ENCODE measurements at regions not wholly inside any gene's neighbourhood (a gene's known extent, or its start where the extent isn't known, plus 50 kb on each side); places are given as distances from the start of the nearest gene placed in this dataset.
"Not testable (repeated sequence)": the region's sequence is repeated elsewhere in the genome, so short reads cannot be mapped to it uniquely, and the experiment has no call there.

DNA sequence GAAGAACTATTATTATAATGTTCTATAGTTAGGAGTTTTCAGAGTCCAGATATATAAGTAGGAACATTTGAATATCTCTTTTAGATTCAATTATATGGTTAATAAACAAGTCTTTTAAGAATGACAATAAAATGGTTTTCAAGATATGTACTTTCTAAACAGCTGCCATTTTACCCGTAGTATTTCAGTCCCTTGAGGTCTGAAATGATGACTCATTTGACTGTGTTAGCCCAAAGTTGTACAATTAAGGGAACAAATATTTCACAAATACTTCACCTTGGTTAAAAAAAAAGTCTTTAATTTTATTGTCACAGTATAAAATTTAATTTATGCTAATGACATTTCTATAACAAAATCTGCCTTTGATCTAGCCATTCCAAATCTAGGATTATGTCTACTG lies 91.6 kb upstream of the TANK start:
- H3K27ac ChIP-seq = no peak overlapping the region
- no peak overlapping the region for H3K4me3 ChIP-seq
- DNase-seq (ENCODE audit: low spot score) = no peak
- TF ChIP-seq, protein P1, sequence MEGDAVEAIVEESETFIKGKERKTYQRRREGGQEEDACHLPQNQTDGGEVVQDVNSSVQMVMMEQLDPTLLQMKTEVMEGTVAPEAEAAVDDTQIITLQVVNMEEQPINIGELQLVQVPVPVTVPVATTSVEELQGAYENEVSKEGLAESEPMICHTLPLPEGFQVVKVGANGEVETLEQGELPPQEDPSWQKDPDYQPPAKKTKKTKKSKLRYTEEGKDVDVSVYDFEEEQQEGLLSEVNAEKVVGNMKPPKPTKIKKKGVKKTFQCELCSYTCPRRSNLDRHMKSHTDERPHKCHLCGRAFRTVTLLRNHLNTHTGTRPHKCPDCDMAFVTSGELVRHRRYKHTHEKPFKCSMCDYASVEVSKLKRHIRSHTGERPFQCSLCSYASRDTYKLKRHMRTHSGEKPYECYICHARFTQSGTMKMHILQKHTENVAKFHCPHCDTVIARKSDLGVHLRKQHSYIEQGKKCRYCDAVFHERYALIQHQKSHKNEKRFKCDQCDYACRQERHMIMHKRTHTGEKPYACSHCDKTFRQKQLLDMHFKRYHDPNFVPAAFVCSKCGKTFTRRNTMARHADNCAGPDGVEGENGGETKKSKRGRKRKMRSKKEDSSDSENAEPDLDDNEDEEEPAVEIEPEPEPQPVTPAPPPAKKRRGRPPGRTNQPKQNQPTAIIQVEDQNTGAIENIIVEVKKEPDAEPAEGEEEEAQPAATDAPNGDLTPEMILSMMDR (IDR thresholded peaks at IDR 0.05) = no peak

GRCh38 chr2:161070693-161071479 lies 89.3 kb upstream of the TANK start:
- Histone ChIP-seq H3K27ac (no peak overlapping the region), H3K4me3 (no peak overlapping the region)
- TF ChIP-seq, protein P1 (IDR thresholded peaks at IDR 0.05) = no peak
- no peak for DNase-seq (ENCODE audit: low spot score)

GRCh38 chr2:161072436-161072835 lies 87.8 kb upstream of the TANK start:
- H3K27ac ChIP-seq; H3K4me3 ChIP-seq; DNase-seq (ENCODE audit: low spot score): not testable (repeated sequence)

DNA sequence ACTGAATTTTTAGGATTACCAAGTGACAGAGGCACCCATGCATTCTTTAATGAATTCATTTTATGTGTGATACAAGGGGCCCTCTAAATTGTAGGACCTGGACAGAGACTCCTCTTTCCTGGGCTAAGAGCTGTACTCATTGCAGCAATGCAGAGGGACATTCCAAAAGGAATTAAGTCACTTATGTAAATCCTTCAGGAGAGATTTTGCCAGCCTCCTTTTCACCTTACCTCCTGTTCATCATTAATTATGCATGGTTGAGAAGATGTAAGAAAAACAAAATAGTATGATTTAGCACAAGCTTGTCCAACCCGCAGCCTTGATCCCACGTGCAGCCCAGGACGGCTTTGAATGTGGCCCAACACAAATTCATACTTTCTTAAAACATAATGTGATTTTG lies 84.5 kb upstream of the TANK start:
- Histone ChIP-seq H3K27ac (no peak overlapping the region), H3K4me3 (no peak overlapping the region)
- no peak for DNase-seq (ENCODE audit: low spot score)
- TF ChIP-seq, protein P1 (IDR thresholded peaks at IDR 0.05) = no peak

GRCh38 chr2:161076936-161077335 lies 83.3 kb upstream of the TANK start:
- TF ChIP-seq, protein P1 (IDR thresholded peaks at IDR 0.05) = no peak
- DNase-seq (ENCODE audit: low spot score) = no peak
- Histone ChIP-seq H3K4me3 (no peak overlapping the region), H3K27ac (peak overlapping the region in 1 of 2 donors; percentile 69)

- Histone ChIP-seq H3K27ac (peak overlapping the region in 1 of 2 donors; percentile 69), H3K4me3 (no peak overlapping the region)
- no peak for DNase-seq (ENCODE audit: low spot score)
- TF ChIP-seq, protein P1 (IDR thresholded peaks at IDR 0.05) = no peak
Observed at GRCh38 chr2:161077367-161078210, 82.6 kb upstream of the TANK start.

GRCh38 chr2:161078211-161078539 lies 82.1 kb upstream of the TANK start:
- H3K27ac ChIP-seq = no peak overlapping the region
- TF ChIP-seq, protein P1 (IDR thresholded peaks at IDR 0.05) = no peak
- no peak for DNase-seq (ENCODE audit: low spot score)
- no peak overlapping the region for H3K4me3 ChIP-seq

All from coronary artery (tissue), 2 donors.